Stimulated activated CD8-positive, alpha-beta memory T cell treated with anti-CD3 and anti-CD28 coated beads, Interleukin-2, amount 100 ng/mL, for 48 hours (primary cell): ENCODE measurements at regions not wholly inside any gene's neighbourhood (a gene's known extent, or its start where the extent isn't known, plus 50 kb on each side); places are given as distances from the start of the nearest gene placed in this dataset.

Experiments
- DNase-seq, 2 donors: peaks; one replicate each; pipeline ENCODE4 v3.0.0-alpha.2; 2020; ENCODE audit warnings: low read depth in 2 of 2

- DNase-seq: no peak
Measured at GRCh38 chr1:60596791-60597750, 485.3 kb upstream of the NFIA start.

DNA sequence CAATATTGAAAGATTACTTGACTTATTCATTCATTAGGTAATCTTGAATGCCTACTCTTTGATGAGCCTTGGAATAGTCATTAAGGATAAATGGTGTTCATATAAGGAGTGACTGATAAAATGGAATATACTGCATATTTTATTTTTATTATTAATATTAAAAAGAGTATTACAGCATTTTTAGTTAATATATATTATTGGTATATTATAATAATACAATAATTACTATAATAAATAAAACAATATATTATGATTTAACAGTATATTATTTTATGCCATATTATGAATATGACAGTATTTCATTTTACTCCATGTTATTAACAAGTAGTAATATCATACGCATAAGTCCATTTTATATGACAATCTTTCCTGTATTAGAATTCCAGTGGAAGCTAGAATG, 490.8 kb upstream of the NFIA start:
- DNase-seq: no peak

GRCh38 chr1:60589916-60590315, 492.4 kb upstream of the NFIA start:
- DNase-seq: no peak

- no peak for DNase-seq
Measured at GRCh38 chr1:60589046-60589748, 493.2 kb upstream of the NFIA start.

- DNase-seq: no peak
Measured at GRCh38 chr1:60584371-60584770, 498.0 kb upstream of the NFIA start.

GRCh38 chr1:60583696-60584095, 498.7 kb upstream of the NFIA start:
- no peak for DNase-seq

DNA sequence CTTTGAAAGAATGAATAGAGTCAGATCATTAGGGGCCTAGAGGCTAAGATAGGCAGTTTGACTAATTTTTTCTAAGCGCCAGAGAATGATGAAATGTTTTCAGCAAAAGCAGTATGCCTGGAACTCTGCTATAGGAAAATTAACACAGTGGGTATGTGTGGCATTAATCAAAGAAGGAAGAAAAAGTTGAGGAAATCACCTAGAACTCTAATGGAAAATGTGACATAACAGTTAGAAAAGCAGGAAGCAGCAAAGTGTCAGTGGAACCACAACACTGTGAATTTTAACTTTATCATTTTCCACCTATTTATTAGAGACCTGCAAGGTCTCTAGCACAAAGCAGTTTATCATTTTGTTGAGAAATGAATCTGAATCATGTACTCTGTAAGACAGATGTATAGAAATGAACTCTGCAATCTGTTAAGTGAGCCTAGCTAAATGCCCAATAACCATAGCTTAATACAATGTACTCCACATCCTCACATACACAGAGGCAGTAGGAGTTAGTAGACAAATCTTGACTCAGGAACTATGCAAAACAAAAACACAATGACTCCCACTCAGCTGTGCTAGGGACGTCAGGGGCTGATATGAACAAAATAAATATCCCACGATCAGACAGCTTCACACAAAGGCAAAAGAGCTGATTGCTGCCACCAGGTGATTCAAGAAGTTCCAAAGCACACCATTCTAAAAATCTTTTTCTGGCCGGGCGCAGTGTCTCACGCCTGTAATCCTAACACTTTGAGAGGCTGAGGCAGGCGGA, 500.7 kb upstream of the NFIA start:
- no peak for DNase-seq

- no peak for DNase-seq
Measured at GRCh38 chr1:60577029-60577428, 503.5 kb upstream of the C1orf87 start.

DNA sequence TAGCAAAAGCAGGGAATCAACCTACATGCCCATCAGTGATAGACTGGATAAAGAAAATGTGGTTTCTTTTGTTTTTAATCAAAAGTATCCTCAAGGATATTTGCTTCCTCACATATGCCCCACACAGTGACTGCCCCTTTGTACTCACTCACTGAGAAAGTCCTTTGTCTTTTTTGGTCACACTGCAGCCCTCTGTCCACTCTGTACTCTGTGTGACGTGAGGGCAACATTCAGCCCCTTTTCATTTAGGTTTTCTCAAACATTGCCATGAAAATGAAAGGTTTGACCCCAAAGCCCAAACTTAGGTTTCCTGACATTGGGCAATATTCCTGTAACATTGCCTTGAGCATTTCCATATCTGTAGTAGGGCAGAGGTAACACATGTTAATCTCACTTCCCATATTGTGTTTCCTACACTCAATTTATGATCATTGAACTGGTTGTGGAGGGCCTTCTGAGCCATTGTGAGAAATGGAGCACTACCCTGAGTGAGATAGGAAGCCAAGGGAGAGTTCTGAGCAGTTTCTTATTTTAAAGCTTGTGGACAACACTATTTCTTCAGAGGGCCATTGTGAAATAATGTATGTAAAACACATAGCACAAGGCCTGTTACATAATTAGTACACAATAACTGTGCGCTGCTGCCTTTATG, 501.9 kb upstream of the C1orf87 start:
- no peak for DNase-seq

- DNase-seq: no peak
Measured at GRCh38 chr1:60573726-60574409, 500.3 kb upstream of the C1orf87 start.

- DNase-seq: no peak
Measured at GRCh38 chr1:60573121-60573520, 499.6 kb upstream of the C1orf87 start.

DNA sequence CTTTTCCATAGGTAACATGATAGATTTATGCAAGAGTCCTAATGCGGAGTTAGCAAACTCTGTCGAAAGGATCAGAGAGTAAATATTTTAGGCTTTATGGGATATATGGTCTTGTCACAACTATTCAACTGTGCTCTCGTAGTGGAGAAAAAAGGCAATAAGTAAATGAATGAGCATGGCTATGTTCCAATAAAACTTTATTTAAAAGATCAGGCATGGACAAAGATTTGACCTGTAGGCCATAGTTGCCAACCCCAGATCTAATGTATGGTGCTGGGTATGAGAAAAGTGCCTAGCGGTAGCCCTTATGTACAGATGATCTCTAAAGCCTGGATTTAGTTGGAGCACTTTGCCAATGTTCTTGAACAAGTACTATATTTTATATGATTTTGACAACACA, 498.8 kb upstream of the C1orf87 start:
- DNase-seq: no peak

DNA sequence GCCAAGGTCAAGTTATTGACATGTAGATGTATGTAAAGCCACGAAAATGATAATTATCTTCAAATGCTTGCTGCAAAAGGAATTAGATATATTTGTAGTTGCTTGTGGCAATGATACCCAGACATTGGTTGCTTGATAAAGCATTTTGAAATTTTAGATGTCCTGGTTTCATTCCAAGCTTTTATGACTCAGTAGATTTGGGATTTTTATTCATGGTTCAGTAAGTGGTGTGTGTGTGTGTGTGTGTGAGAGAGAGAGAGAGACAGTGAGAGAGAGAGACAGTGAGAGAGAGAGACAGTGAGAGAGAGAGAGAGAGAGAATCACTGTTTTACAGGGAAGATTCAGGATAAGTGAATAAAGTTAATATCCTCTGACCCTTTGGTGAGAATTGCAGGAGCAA, 498.2 kb upstream of the C1orf87 start:
- DNase-seq: no peak

- no peak for DNase-seq
Measured at GRCh38 chr1:60569189-60569588, 495.6 kb upstream of the C1orf87 start.

- DNase-seq: no peak
Measured at GRCh38 chr1:60567256-60567655, 493.7 kb upstream of the C1orf87 start.

DNA sequence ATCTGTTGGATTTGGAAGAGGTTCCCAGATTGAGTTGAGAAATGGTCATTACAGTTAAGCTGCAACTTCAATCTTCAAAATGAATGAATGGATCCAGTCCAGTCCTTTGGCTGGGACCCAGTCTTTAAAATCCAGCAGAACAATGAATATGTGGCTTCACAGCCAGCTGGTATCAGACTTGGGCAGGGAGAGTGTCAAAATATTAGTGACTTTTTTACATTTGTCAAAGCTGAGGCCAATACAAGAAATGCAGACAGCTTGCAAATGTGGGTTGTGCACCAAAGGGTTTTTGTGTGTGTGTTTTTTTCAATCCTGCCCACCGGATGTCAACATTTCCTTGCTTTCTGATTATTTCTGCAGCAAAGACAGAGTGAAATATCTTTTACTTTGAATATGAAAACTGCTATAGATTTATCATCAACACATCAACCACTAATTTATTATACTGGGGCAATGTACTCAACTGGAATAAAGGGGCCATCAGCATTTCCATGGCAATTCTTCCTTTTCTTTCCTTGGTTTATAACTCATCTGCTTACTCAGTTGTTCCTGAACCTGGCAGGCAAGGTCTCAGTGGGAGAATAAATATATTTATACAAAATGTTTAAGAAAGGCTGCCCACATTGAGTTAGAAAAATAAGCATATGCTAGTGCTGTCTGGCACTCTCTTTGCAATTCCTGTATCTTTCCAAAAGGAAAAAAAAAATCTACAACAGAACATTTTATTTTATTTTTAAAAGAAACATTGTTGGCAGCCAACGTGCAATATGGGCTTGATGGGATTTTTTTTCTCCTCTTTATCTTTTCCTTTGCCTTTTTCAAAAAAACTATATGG, 491.6 kb upstream of the C1orf87 start:
- DNase-seq: no peak

DNA sequence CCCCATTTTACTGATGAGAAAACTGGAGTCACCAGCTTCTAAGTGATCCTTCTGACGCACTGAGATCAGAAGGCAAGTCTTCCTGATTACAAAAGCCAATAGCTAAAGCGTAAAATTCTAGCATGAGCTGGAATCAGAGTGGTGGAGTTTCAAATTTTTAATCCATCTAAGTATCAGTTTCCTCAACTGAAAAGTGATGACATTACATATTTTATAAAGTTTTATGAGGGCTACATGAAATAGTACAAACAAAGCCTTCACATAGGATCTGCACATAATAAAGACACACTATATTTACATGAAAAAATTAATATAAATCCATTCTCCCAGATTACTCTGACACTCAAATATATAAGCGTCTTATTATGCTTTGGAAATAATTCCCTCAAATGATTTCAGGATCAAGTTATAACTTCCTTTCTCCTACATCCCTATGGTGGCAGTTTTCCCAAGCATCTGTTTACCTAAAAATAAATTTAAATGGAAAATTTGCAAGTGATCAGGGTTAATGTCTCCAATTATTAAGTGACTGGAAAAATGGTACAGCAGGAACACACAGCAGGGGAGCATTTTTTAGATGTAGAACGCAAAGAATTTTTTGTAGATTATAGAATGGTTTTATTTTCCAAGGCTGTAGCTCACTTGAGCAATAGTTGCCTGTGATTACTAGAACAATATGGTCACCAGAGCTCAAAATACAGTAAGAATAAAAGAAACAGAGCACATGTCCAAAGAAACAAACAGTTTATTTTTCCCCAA, 490.4 kb upstream of the C1orf87 start:
- no peak for DNase-seq

DNA sequence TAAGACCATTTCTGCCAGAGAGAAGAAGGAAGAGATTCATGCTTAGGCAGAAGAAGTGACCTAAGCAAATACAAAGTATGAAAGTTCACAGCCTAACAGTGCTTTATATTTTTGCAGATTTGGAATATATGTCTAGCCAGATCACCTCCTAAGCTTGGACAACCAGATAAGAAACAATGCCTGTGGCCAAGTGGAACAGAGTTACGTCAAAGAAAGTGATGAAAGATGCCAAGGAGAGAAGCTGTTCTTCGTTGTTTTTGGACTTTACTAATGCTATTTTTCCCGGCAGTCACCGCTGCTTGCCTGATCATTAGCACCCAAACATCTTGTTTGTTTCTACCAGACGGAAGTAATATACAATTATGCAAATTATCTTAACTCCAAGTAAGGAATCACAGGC, 489.2 kb upstream of the C1orf87 start:
- no peak for DNase-seq

- DNase-seq: no peak
Measured at GRCh38 chr1:60560701-60561100, 487.1 kb upstream of the C1orf87 start.

DNA sequence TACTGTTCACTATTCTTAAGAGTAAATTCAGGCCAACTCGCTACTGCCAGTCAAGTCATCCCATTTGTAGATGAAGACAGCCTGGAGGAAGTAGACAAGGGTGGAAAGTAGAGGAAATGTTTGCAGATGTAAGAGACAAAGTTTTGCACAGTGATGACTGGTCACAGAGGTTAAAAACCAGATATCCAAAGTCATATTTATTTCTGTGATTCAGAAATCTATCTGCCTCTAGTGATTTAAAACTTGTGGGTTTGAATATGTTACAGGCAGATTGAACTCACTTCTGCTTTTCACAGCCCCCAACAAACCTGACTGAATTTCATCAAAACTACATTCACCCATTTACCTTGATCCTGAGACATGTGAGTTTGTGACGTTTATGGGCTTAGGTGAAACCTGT, 484.7 kb upstream of the C1orf87 start:
- DNase-seq: no peak
